HCT116 (cell line): ENCODE measurements at regions not wholly inside any gene's neighbourhood (a gene's known extent, or its start where the extent isn't known, plus 50 kb on each side); places are given as distances from the start of the nearest gene placed in this dataset.

Experiments used
- ATAC-seq: fragments of 200-7000 bp; cut with Tn5 transposase; 2 replicates; pipeline ENCODE4 v1.9.1; 2020; ENCODE audit warnings: mild to moderate bottlenecking, moderate library complexity
- BruUV-seq: library from RNA; stranded (reverse); fragments of 400-500 nt; replicated peaks from 2 replicates; lab custom pipeline; 2021; lab: Mats Ljungman, UMichigan
- CTCF ChIA-PET: fragments of 300-600 bp; sonication (Branson Sonifier 250); formaldehyde crosslinking; loops from one replicate; lab custom pipeline; 2021; ENCODE audit warnings: antibody characterized with exemption; lab: Charles Lee
- POLR2A ChIA-PET: fragments of 300-600, 350-600 bp; sonication (Branson Sonifier 250); formaldehyde crosslinking; loops from one replicate; lab custom pipeline; 2021; ENCODE audit warnings: antibody characterized with exemption; lab: Charles Lee
- RAD21 ChIA-PET, 2 experiments: fragments of 300-600 bp; sonication (Branson Sonifier 250); formaldehyde crosslinking; loops; one replicate each; lab custom pipeline; 2023; ENCODE audit warnings: low total read pairs in 2 of 2; ENCODE audit not compliant: uncharacterized antibody in 2 of 2, unreplicated experiment in 2 of 2, low non-redundant PET in 1 of 2; lab: Charles Lee
- DNase-seq: peaks from one replicate; pipeline ENCODE4 v3.0.0-alpha.2; 2010; ENCODE audit warnings: low read depth, low spot score
- H2AFZ ChIP-seq: fragments of 200-600 bp; shearing (Covaris generic), sonication (generic); 2 replicates; pipeline ENCODE4 v1.6.1; 2017; ENCODE audit warnings: low read depth, mixed run types, mixed read lengths, antibody characterized with exemption, low read length; ENCODE audit not compliant: poor library complexity, severe bottlenecking
- H3K27ac ChIP-seq: 2 replicates; pipeline ENCODE4 v1.5.1; 2012; ENCODE audit warnings: low read depth, low read length
- H3K27me3 ChIP-seq: fragments of 200-600 bp; sonication (generic); 2 replicates; pipeline ENCODE4 v1.6.1; 2016; ENCODE audit warnings: mixed run types, low read length, mixed read lengths; ENCODE audit not compliant: insufficient read depth
- H3K36me3 ChIP-seq, 2 experiments: fragments of 200-500 bp in 1 of 2; fragments of 200-600 bp in 1 of 2; sonication (Bioruptor generic) in 1 of 2; sonication (generic) in 1 of 2; 2 replicates each; pipeline versions ENCODE4 v1.5.1 to v1.6.1; 2014 to 2016; ENCODE audit warnings: low read length in 2 of 2, inconsistent platforms in 1 of 2, mixed read lengths in 1 of 2, mixed run types in 1 of 2; ENCODE audit not compliant: insufficient read depth in 2 of 2, control insufficient read depth in 1 of 2
- H3K4me1 ChIP-seq, 2 experiments: fragments of 200-600 bp in 1 of 2; sonication (generic) in 1 of 2; 2 replicates each; pipeline versions ENCODE4 v1.5.1 to v1.6.1; 2012 to 2017; ENCODE audit warnings: low read length in 2 of 2, inconsistent platforms in 1 of 2, mild to moderate bottlenecking in 1 of 2, mixed read lengths in 1 of 2, mixed run types in 1 of 2, moderate library complexity in 1 of 2; ENCODE audit not compliant: insufficient read depth in 2 of 2, control insufficient read depth in 1 of 2
- H3K4me2 ChIP-seq: fragments of 200-600 bp; sonication (generic); 2 replicates; pipeline ENCODE4 v1.6.1; 2017; ENCODE audit warnings: mixed run types, low read length, mixed read lengths
- H3K4me3 ChIP-seq, 2 experiments: fragments of 200-600 bp in 1 of 2; sonication (generic) in 1 of 2; replicated peaks in 1 of 2; 2 replicates each; pipeline ENCODE4 v1.5.1; 2011 to 2016; ENCODE audit warnings: low read length in 2 of 2, control low read depth in 1 of 2, low read depth in 1 of 2, mild to moderate bottlenecking in 1 of 2, mixed read lengths in 1 of 2, mixed run types in 1 of 2
- H3K79me2 ChIP-seq: fragments of 200-600 bp; sonication (generic); 2 replicates; pipeline ENCODE4 v1.6.1; 2017; ENCODE audit warnings: mild to moderate bottlenecking, mixed run types, low read length, moderate library complexity, mixed read lengths; ENCODE audit not compliant: insufficient read depth
- H3K9ac ChIP-seq: fragments of 200-600 bp; sonication (generic); 2 replicates; pipeline ENCODE4 v1.6.1; 2016; ENCODE audit warnings: low read length, mixed read lengths
- H3K9me2 ChIP-seq: fragments of 200-600 bp; sonication (generic), shearing (Covaris generic); 2 replicates; pipeline ENCODE4 v1.6.1; 2017; ENCODE audit warnings: mixed run types, mild to moderate bottlenecking, moderate library complexity; ENCODE audit not compliant: insufficient read depth
- H3K9me3 ChIP-seq, 2 experiments: fragments of 200-500 bp in 1 of 2; fragments of 200-600 bp in 1 of 2; sonication (Bioruptor generic) in 1 of 2; sonication (generic) in 1 of 2; 2 replicates each; pipeline ENCODE4 v1.6.1; 2014 to 2017; ENCODE audit warnings: low read length in 2 of 2, mixed read lengths in 2 of 2, inconsistent platforms in 1 of 2, low read depth in 1 of 2, mild to moderate bottlenecking in 1 of 2, mixed run types in 1 of 2, moderate library complexity in 1 of 2; ENCODE audit not compliant: control insufficient read depth in 1 of 2, insufficient read depth in 1 of 2
- H4K20me1 ChIP-seq: fragments of 200-600 bp; sonication (generic), shearing (Covaris generic); 2 replicates; pipeline ENCODE4 v1.6.1; 2017; ENCODE audit warnings: mixed run types, mild to moderate bottlenecking, moderate library complexity; ENCODE audit not compliant: insufficient read depth
- CBX3 ChIP-seq: IDR thresholded peaks from 2 replicates; pipeline ENCODE4 v1.6.1; 2012; ENCODE audit warnings: low read depth
- EGR1 ChIP-seq: IDR thresholded peaks from 2 replicates; pipeline ENCODE4 v1.6.1; 2012; ENCODE audit warnings: low read depth
- FOSL1 ChIP-seq: IDR thresholded peaks from 2 replicates; pipeline ENCODE4 v1.6.1; 2012; ENCODE audit warnings: low read depth
- POLR2A ChIP-seq: IDR thresholded peaks from 2 replicates; pipeline ENCODE4 v1.7.0; 2011; ENCODE audit warnings: borderline replicate concordance; ENCODE audit not compliant: insufficient read depth, insufficient read length; ENCODE audit errors: extremely low read depth
- POLR2AphosphoS5 ChIP-seq: IDR thresholded peaks from 2 replicates; pipeline ENCODE4 v1.6.1; 2011; ENCODE audit warnings: mild to moderate bottlenecking, low read depth, low read length, moderate library complexity
- RAD21 ChIP-seq: IDR thresholded peaks from 2 replicates; pipeline ENCODE4 v1.6.1; 2012; ENCODE audit warnings: low read depth, mild to moderate bottlenecking
- SP1 ChIP-seq: IDR thresholded peaks from 2 replicates; pipeline ENCODE4 v1.6.1; 2012; ENCODE audit warnings: low read depth
- TCF7L2 ChIP-seq: IDR thresholded peaks from 2 replicates; pipeline ENCODE4 v1.7.0; 2011; ENCODE audit warnings: borderline replicate concordance, inconsistent platforms; ENCODE audit not compliant: insufficient read depth, insufficient read length; ENCODE audit errors: extremely low read depth
- ZNF274 ChIP-seq: fragments of 200-500 bp; sonication (Bioruptor generic); IDR thresholded peaks from 2 replicates; pipeline ENCODE4 v1.6.1; 2014; ENCODE audit warnings: mild to moderate bottlenecking, low read depth, low read length, inconsistent platforms
- intact Hi-C: fragments of 100-400 bp; cut with micrococcal nuclease; formaldehyde crosslinking; loops from 2 replicates; pipeline ENCODE4 v1.10.0; 2022
- TF ChIP-seq, protein P1 (sequence below): IDR thresholded peaks from 2 replicates; pipeline ENCODE4 v1.6.1; 2012

DNA sequence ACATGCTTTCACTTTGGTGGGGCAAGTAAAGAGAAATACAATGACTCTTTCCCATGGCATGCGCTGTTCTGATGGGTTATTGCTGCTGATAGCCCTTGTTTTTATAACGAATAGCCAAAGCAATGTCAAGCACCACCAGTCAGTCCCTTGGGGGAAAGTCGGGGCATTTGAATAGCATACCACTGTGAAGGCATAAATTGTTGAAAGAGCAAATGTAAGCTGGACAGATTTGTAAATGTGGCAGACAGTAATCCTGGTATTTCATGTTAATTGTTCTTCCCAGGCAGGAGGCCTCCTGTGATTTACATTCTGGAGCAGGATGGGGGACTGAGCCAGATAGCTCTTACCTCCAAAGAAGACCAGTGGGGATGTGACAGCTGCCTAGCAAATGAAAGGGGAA, 293.3 kb downstream of the ADRA2A start:
- CTCF ChIA-PET = no interaction called here
- POLR2A ChIA-PET = no interaction called here

DNA sequence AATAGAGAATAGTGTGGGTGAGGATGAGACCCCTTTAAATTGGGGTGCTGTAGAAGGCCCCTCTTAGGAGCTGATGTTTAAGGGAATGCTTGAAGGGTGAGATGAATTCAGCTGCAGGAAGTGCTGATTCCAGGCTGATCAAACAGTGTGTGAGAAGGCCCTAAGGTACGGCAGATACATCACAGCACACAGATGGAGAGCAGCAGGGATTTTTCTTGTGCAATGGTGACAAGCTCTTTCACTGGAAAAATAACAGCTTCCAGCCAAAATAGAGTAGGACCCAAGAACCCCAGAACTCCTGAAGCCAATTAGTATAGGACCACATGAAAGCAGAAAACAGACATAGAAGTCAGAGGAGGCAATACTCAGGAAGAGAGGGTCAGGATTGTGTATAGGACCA, 296.9 kb downstream of the ADRA2A start:
- H4K20me1 ChIP-seq = no peaks in the 10 kb centered on the region
- no peak overlapping the region for H2AFZ ChIP-seq
- ChIA-PET CTCF (no interaction called here), POLR2A (no interaction called here), RAD21 (no interaction called here)
- no peaks in the 10 kb centered on the region for H3K36me3 ChIP-seq
- intact Hi-C loops = no loop called here
- BruUV-seq = no TSS peak
- TF ChIP-seq, protein P1, sequence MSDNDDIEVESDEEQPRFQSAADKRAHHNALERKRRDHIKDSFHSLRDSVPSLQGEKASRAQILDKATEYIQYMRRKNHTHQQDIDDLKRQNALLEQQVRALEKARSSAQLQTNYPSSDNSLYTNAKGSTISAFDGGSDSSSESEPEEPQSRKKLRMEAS = no peak
- no peak for TF ChIP-seq RAD21
- no peak for TF ChIP-seq SP1
- TF ChIP-seq CBX3 = no peak
- TF ChIP-seq FOSL1 = no peak
- no peak for TF ChIP-seq POLR2A
- no peaks in the 10 kb centered on the region for H3K9me2 ChIP-seq
- H3K79me2 ChIP-seq = no peaks in the 10 kb centered on the region
- no peak overlapping the region for H3K4me3 ChIP-seq
- H3K27ac ChIP-seq = no peak overlapping the region
- ATAC-seq (no peak), DNase-seq (no peak)
- no peak overlapping the region for H3K9ac ChIP-seq
- H3K4me1 ChIP-seq = no peaks in the 10 kb centered on the region
- no peaks in the 10 kb centered on the region for H3K9me3 ChIP-seq
- no peak overlapping the region for H3K4me2 ChIP-seq
- peaks cover 27% of the 10 kb centered on the region for H3K27me3 ChIP-seq

More for the DNA sequence above, 293.3 kb downstream of the ADRA2A start:
- RAD21 ChIA-PET = no interaction called here
- no TSS peak for BruUV-seq
- TF ChIP-seq TCF7L2 (no peak), EGR1 (no peak), POLR2AphosphoS5 (no peak), ZNF274 (no peak)
- TF ChIP-seq, protein P1 = no peak
- Histone ChIP-seq H3K27ac (no peak overlapping the region), H3K36me3 (no peaks in the 10 kb centered on the region), H3K4me1 (no peaks in the 10 kb centered on the region), H2AFZ (no peak overlapping the region), H3K27me3 (peaks cover 26% of the 10 kb centered on the region; the same call in 1 of the 2 replicates), H3K9ac (no peak overlapping the region), H3K79me2 (no peaks in the 10 kb centered on the region), H4K20me1 (no peaks in the 10 kb centered on the region), H3K9me3 (no peaks in the 10 kb centered on the region), H3K4me3 (no peak overlapping the region), H3K4me2 (no peak overlapping the region), H3K9me2 (no peaks in the 10 kb centered on the region)
- DNase-seq (no peak), ATAC-seq (no peak)
- intact Hi-C loops = no loop called here
